ENCODE measurements at regions not wholly inside any gene's neighbourhood (a gene's known extent, or its start where the extent isn't known, plus 50 kb on each side); places are given as distances from the start of the nearest gene placed in this dataset.

GRCh38 chrX:46311581-46312120 lies 233.6 kb downstream of the ZNF674 start:
- TF ChIP-seq MAX (IDR thresholded peaks at IDR 0.05; ENCODE audit: insufficient read depth, insufficient read length) (no peak), EZH2 (IDR thresholded peaks at IDR 0.05; ENCODE audit: borderline replicate concordance, low read depth, low read length, severe bottlenecking) (no peak), CTCF (IDR thresholded peaks at IDR 0.05; ENCODE audit: extremely low read depth in 1 of 2, insufficient read depth in 1 of 2, low read depth in 1 of 2, low read length in 2 of 2) (no peak), POLR2AphosphoS5 (IDR thresholded peaks at IDR 0.05; ENCODE audit: insufficient read depth, low read depth, low read length) (no peak), POLR2A (IDR thresholded peaks at IDR 0.05; ENCODE audit: low read depth, low read length) (no peak), JUN (IDR thresholded peaks at IDR 0.05; ENCODE audit: borderline replicate concordance, insufficient read depth, insufficient read length, low read depth) (no peak), MYC (IDR thresholded peaks at IDR 0.05; ENCODE audit: low read depth, low read length) (no peak)
